Cardiac muscle cell (in vitro differentiated cells and primary cell): ENCODE measurements at regions not wholly inside any gene's neighbourhood (a gene's known extent, or its start where the extent isn't known, plus 50 kb on each side); places are given as distances from the start of the nearest gene placed in this dataset.
A peak's percentile ranks its signal among the peaks of the same experiment; 100 is the strongest.
"Not testable (repeated sequence)": the region's sequence is repeated elsewhere in the genome, so short reads cannot be mapped to it uniquely, and the experiment has no call there.

ENCODE experiments used
- DNase-seq, 2 donors: peaks; one replicate each; pipeline versions ENCODE4 v3.0.0 to v3.0.0-alpha.2; 2010 to 2017; ENCODE audit warnings: low read depth in 1 of 2, low spot score in 1 of 2
- H3K27ac ChIP-seq: fragments of 200-600 bp; sonication (generic); 2 replicates; pipeline ENCODE4 v1.5.1; 2016
- H3K27me3 ChIP-seq: fragments of 200-600 bp; sonication (generic); 2 replicates; pipeline ENCODE4 v1.6.0; 2016; ENCODE audit warnings: control low read depth
- H3K36me3 ChIP-seq: fragments of 200-600 bp; sonication (generic); 2 replicates; pipeline ENCODE4 v1.5.1; 2016; ENCODE audit warnings: control low read depth
- H3K4me1 ChIP-seq: fragments of 200-600 bp; sonication (generic); 2 replicates; pipeline ENCODE4 v1.8.1; 2017; ENCODE audit warnings: low read depth, mild to moderate bottlenecking, mixed run types
- H3K4me3 ChIP-seq: fragments of 200-600 bp; sonication (generic); 2 replicates; pipeline ENCODE4 v1.5.1; 2016; ENCODE audit warnings: mild to moderate bottlenecking
- H3K9me3 ChIP-seq: fragments of 200-600 bp; sonication (generic); 2 replicates; pipeline ENCODE4 v1.5.1; 2017; ENCODE audit warnings: low read depth, mild to moderate bottlenecking, control low read depth
- CTCF ChIP-seq: IDR thresholded peaks from 2 replicates; pipeline ENCODE4 v1.5.1; 2012; ENCODE audit warnings: low read depth, mild to moderate bottlenecking, low read length

GRCh38 chr5:8729437-8729836 is 816.4 kb downstream of the SEMA5A start:
- Histone ChIP-seq H3K27ac (no peak overlapping the region), H3K9me3 (no peaks in the 10 kb centered on the region), H3K4me1 (no peaks in the 10 kb centered on the region), H3K27me3 (no peaks in the 10 kb centered on the region), H3K36me3 (no peaks in the 10 kb centered on the region), H3K4me3 (no peak overlapping the region)
- no peak for TF ChIP-seq CTCF
- DNase-seq = peak in 1 of 2 donors; percentile 46

GRCh38 chr5:8730194-8730593 is 815.7 kb downstream of the SEMA5A start:
- no peak overlapping the region for H3K27ac ChIP-seq
- no peak for TF ChIP-seq CTCF
- no peak overlapping the region for H3K4me3 ChIP-seq
- H3K36me3 ChIP-seq = no peaks in the 10 kb centered on the region
- no peaks in the 10 kb centered on the region for H3K9me3 ChIP-seq
- DNase-seq = peak in 1 of 2 donors; percentile 50
- no peaks in the 10 kb centered on the region for H3K27me3 ChIP-seq
- H3K4me1 ChIP-seq = no peaks in the 10 kb centered on the region

DNA sequence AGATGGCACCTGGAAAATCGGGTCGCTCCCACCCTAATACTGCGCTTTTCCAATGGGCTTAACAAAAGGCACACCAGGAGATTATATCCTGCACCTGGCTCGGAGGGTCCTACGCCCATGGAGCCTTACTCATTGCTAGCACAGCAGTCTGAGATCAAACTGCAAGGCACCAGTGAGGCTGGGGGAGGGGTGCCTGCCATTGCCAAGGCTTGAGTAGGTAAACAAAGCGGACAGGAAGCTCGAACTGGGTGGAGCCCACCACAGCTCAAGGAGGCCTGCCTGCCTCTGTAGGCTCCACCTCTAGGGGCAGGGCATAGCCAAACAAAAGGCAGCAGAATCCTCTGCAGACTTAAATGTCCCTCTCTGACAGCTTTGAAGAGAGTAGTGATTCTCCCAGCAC is 814.8 kb downstream of the SEMA5A start:
- not testable (repeated sequence) for H3K27me3 ChIP-seq, H3K36me3 ChIP-seq, H3K4me1 ChIP-seq, H3K9me3 ChIP-seq, H3K27ac ChIP-seq, DNase-seq, H3K4me3 ChIP-seq

DNA sequence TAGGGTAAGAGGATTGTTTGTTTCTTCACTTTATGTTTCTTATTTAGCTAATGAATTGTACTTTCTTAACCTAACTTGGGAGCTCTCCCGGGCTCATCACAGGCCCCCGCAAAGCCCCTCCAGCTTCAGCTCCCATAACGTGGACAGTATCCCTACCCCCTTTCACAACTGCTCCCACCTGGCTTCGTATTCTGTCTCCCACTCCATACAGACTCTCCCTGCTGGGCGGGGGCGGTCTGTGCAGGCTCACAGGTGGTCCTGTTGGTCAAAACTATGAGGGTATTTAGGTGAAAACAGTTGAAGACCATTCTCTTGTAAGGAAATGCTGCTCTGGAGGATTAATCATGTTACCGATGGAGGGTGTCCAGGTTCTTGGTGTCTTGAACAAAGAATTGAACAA is 805.3 kb downstream of the SEMA5A start:
- DNase-seq = no peak
- TF ChIP-seq CTCF = no peak
- Histone ChIP-seq H3K27ac (no peak overlapping the region), H3K9me3 (no peaks in the 10 kb centered on the region), H3K4me3 (no peak overlapping the region), H3K4me1 (no peaks in the 10 kb centered on the region), H3K27me3 (no peaks in the 10 kb centered on the region), H3K36me3 (no peaks in the 10 kb centered on the region)

GRCh38 chr5:8749556-8749955 is 796.3 kb downstream of the SEMA5A start:
- no peak for DNase-seq
- Histone ChIP-seq H3K36me3 (no peaks in the 10 kb centered on the region), H3K27ac (no peak overlapping the region), H3K4me1 (no peaks in the 10 kb centered on the region), H3K27me3 (no peaks in the 10 kb centered on the region), H3K4me3 (no peak overlapping the region), H3K9me3 (no peaks in the 10 kb centered on the region)
- no peak for TF ChIP-seq CTCF

DNA sequence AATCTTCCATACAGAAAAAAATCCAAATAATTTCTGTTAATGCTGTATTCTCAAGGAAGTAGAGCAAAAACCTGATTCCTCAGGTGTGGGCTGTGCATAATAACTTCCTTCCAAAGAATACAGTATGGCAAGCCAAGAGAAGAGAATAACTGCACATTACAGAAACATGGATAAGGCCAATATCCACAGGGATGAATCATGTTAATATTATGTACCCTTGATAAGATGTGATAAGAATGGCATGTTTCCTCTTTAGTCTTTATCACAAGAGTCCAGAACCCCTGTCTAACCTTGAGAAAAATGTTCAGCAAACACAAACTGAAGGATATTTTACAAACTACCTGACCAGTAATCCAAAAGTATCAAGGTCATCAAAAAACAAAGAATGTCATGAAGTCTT is 795.8 kb downstream of the SEMA5A start:
- H3K9me3 ChIP-seq = no peaks in the 10 kb centered on the region
- no peak overlapping the region for H3K4me3 ChIP-seq
- TF ChIP-seq CTCF = no peak
- H3K36me3 ChIP-seq = no peaks in the 10 kb centered on the region
- H3K4me1 ChIP-seq = no peaks in the 10 kb centered on the region
- H3K27ac ChIP-seq = no peak overlapping the region
- DNase-seq = peak in 1 of 2 donors; percentile 26
- H3K27me3 ChIP-seq = no peaks in the 10 kb centered on the region
